ENCODE measurements at regions not wholly inside any gene's neighbourhood (a gene's known extent, or its start where the extent isn't known, plus 50 kb on each side); places are given as distances from the start of the nearest gene placed in this dataset.

GRCh38 chr9:25850803-25851202 lies 172.6 kb upstream of the TUSC1 start:
- no peaks in the 10 kb centered on the region for H3K27me3 ChIP-seq (ENCODE audit: insufficient read depth, poor library complexity, severe bottlenecking)
- TF ChIP-seq, protein P1, sequence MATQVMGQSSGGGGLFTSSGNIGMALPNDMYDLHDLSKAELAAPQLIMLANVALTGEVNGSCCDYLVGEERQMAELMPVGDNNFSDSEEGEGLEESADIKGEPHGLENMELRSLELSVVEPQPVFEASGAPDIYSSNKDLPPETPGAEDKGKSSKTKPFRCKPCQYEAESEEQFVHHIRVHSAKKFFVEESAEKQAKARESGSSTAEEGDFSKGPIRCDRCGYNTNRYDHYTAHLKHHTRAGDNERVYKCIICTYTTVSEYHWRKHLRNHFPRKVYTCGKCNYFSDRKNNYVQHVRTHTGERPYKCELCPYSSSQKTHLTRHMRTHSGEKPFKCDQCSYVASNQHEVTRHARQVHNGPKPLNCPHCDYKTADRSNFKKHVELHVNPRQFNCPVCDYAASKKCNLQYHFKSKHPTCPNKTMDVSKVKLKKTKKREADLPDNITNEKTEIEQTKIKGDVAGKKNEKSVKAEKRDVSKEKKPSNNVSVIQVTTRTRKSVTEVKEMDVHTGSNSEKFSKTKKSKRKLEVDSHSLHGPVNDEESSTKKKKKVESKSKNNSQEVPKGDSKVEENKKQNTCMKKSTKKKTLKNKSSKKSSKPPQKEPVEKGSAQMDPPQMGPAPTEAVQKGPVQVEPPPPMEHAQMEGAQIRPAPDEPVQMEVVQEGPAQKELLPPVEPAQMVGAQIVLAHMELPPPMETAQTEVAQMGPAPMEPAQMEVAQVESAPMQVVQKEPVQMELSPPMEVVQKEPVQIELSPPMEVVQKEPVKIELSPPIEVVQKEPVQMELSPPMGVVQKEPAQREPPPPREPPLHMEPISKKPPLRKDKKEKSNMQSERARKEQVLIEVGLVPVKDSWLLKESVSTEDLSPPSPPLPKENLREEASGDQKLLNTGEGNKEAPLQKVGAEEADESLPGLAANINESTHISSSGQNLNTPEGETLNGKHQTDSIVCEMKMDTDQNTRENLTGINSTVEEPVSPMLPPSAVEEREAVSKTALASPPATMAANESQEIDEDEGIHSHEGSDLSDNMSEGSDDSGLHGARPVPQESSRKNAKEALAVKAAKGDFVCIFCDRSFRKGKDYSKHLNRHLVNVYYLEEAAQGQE (IDR thresholded peaks at IDR 0.05; ENCODE audit: insufficient replicate concordance, low read depth) = no peak
- TF ChIP-seq CTCF (IDR thresholded peaks at IDR 0.05; ENCODE audit: insufficient read depth, low read length) (no peak), POLR2AphosphoS5 (IDR thresholded peaks at IDR 0.05; ENCODE audit: low read depth) (no peak), GABPA (IDR thresholded peaks at IDR 0.05; ENCODE audit: low read depth) (no peak), SPI1 (IDR thresholded peaks at IDR 0.05; ENCODE audit: borderline replicate concordance, low read depth) (no peak)
- H3K27ac ChIP-seq (replicated peaks) = no peak overlapping the region
- no peak overlapping the region for H3K4me3 ChIP-seq (replicated peaks; ENCODE audit: insufficient read depth, low read length)
- DNase-seq (ENCODE audit: low read depth in 1 of 2, low spot score in 1 of 2) = no peak

- H3K4me3 ChIP-seq (replicated peaks; ENCODE audit: insufficient read depth, low read length) = no peak overlapping the region
- DNase-seq (ENCODE audit: low read depth in 1 of 2, low spot score in 1 of 2) = no peak
- H3K27ac ChIP-seq (replicated peaks) = no peak overlapping the region
- TF ChIP-seq, protein P1 (IDR thresholded peaks at IDR 0.05; ENCODE audit: insufficient replicate concordance, low read depth) = no peak
- TF ChIP-seq CTCF (IDR thresholded peaks at IDR 0.05; ENCODE audit: insufficient read depth, low read length) = no peak
- no peak for TF ChIP-seq POLR2AphosphoS5 (IDR thresholded peaks at IDR 0.05; ENCODE audit: low read depth)
- no peak for TF ChIP-seq SPI1 (IDR thresholded peaks at IDR 0.05; ENCODE audit: borderline replicate concordance, low read depth)
- TF ChIP-seq GABPA (IDR thresholded peaks at IDR 0.05; ENCODE audit: low read depth) = no peak
- H3K27me3 ChIP-seq (ENCODE audit: insufficient read depth, poor library complexity, severe bottlenecking) = no peaks in the 10 kb centered on the region
These were observed 167.6 kb upstream of the TUSC1 start for GRCh38 chr9:25845867-25846266.

DNA sequence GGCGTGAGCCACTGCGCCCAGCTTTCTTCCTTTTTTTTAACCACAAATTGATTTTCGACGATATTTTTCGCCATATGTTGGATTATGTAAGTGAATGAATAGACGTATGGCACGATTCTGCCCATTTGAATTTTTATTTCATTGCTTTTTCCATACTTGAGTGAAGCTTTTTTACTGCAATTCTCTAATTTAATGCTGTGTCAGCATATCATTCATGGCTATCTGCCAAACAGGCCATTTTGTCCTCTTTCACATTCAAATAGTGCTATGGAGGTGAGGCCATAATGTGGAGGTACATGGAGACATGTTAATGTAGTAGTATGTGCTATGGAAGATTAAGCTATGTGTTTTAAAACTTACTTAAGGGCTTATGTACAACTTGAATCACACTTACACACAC lies 152.1 kb upstream of the TUSC1 start:
- no peak for DNase-seq (ENCODE audit: low read depth in 1 of 2, low spot score in 1 of 2)
- Histone ChIP-seq H3K27ac (replicated peaks) (no peak overlapping the region), H3K27me3 (ENCODE audit: insufficient read depth, poor library complexity, severe bottlenecking) (no peaks in the 10 kb centered on the region), H3K4me3 (replicated peaks; ENCODE audit: insufficient read depth, low read length) (no peak overlapping the region)
- TF ChIP-seq GABPA (IDR thresholded peaks at IDR 0.05; ENCODE audit: low read depth) (no peak), POLR2AphosphoS5 (IDR thresholded peaks at IDR 0.05; ENCODE audit: low read depth) (no peak), CTCF (IDR thresholded peaks at IDR 0.05; ENCODE audit: insufficient read depth, low read length) (no peak), SPI1 (IDR thresholded peaks at IDR 0.05; ENCODE audit: borderline replicate concordance, low read depth) (no peak)
- TF ChIP-seq, protein P1 (IDR thresholded peaks at IDR 0.05; ENCODE audit: insufficient replicate concordance, low read depth) = no peak
